Upper lobe of left lung (tissue), 4 donors: ENCODE measurements at regions not wholly inside any gene's neighbourhood (a gene's known extent, or its start where the extent isn't known, plus 50 kb on each side); places are given as distances from the start of the nearest gene placed in this dataset.

ENCODE experiments used
- EP300 ChIP-seq, 4 donors: sonication (generic); formaldehyde crosslinking; IDR thresholded peaks; one replicate each; pipeline ENCODE4 v1.5.1; 2017; ENCODE audit warnings: antibody characterized with exemption in 4 of 4, control low read depth in 2 of 4
- POLR2A ChIP-seq, 4 donors: fragments of 450-650 bp; IDR thresholded peaks; one replicate each; pipeline ENCODE4 v1.5.1; 2016 to 2017; ENCODE audit warnings: antibody characterized with exemption in 4 of 4, mild to moderate bottlenecking in 2 of 4
- TF ChIP-seq, protein P1 (sequence below), 6 experiments: fragments of 450-650 bp in 4 of 6; fragments of 200-600 bp in 2 of 6; sonication (generic) in 2 of 6; IDR thresholded peaks; one replicate each; pipeline ENCODE4 v1.5.1; 2016 to 2019; ENCODE audit warnings: antibody characterized with exemption in 6 of 6

DNA sequence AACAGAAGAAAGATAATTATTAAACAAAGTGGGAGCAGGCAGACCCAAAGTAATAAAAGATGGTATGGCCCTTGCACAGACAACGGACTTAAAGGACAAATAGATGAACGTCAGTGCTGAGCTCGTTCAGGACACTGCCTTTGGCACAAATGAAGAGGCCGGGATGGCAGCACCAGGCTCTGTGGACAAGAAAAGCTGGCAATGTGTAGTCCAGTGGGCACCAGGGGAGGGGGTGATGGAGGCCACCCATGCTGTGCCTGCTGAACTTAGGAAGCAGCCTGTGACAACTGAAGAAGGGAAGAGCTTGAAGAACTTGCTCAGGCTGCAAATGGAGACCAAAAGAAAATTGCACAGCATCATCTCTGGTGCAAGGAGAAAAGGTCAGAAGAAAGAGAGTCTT, 131.0 kb downstream of the ANKRD60 start:
- TF ChIP-seq, protein P1, sequence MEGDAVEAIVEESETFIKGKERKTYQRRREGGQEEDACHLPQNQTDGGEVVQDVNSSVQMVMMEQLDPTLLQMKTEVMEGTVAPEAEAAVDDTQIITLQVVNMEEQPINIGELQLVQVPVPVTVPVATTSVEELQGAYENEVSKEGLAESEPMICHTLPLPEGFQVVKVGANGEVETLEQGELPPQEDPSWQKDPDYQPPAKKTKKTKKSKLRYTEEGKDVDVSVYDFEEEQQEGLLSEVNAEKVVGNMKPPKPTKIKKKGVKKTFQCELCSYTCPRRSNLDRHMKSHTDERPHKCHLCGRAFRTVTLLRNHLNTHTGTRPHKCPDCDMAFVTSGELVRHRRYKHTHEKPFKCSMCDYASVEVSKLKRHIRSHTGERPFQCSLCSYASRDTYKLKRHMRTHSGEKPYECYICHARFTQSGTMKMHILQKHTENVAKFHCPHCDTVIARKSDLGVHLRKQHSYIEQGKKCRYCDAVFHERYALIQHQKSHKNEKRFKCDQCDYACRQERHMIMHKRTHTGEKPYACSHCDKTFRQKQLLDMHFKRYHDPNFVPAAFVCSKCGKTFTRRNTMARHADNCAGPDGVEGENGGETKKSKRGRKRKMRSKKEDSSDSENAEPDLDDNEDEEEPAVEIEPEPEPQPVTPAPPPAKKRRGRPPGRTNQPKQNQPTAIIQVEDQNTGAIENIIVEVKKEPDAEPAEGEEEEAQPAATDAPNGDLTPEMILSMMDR (IDR thresholded peaks at IDR 0.05) = no peak
- TF ChIP-seq EP300 (IDR thresholded peaks at IDR 0.05) = no peak
- no peak for TF ChIP-seq POLR2A (IDR thresholded peaks at IDR 0.05)
